G401.6 (cell line): ENCODE measurements at regions not wholly inside any gene's neighbourhood (a gene's known extent, or its start where the extent isn't known, plus 50 kb on each side); places are given as distances from the start of the nearest gene placed in this dataset.
"Not testable (repeated sequence)": the region's sequence is repeated elsewhere in the genome, so short reads cannot be mapped to it uniquely, and the experiment has no call there.

Source experiments
- FAIRE-seq: peaks from 2 replicates; lab custom pipeline; 2012; peaks lifted over from hg19 to GRCh38; lab: Jason Lieb, UNC

GRCh38 chr15:57767481-57767880, 61.0 kb downstream of the POLR2M start:
- no peak for FAIRE-seq

- no peak for FAIRE-seq
Measured at GRCh38 chr15:57769266-57769665, 62.8 kb downstream of the POLR2M start.

- FAIRE-seq, result no peak
Measured at GRCh38 chr15:57770495-57770894, 64.0 kb downstream of the POLR2M start.

- FAIRE-seq, result no peak
Measured at GRCh38 chr15:57772223-57772957, 65.9 kb downstream of the POLR2M start.

- no peak for FAIRE-seq
Measured at GRCh38 chr15:57773051-57773450, 66.5 kb downstream of the POLR2M start.

- no peak for FAIRE-seq
Measured at GRCh38 chr15:57777003-57777402, 70.5 kb downstream of the POLR2M start.

- FAIRE-seq, result no peak
Measured at GRCh38 chr15:57780471-57780870, 74.0 kb downstream of the POLR2M start.

- no peak for FAIRE-seq
Measured at GRCh38 chr15:57782731-57783130, 76.2 kb downstream of the POLR2M start.

- no peak for FAIRE-seq
Measured at GRCh38 chr15:57784081-57784511, 77.6 kb downstream of the POLR2M start.

- no peak for FAIRE-seq
Measured at GRCh38 chr15:57785039-57785438, 78.5 kb downstream of the POLR2M start.

GRCh38 chr15:57785959-57786358, 79.4 kb downstream of the POLR2M start:
- FAIRE-seq, result no peak

- no peak for FAIRE-seq
Measured at GRCh38 chr15:57789225-57789624, 82.7 kb downstream of the POLR2M start.

GRCh38 chr15:57792724-57793449, 86.4 kb downstream of the POLR2M start:
- FAIRE-seq, result no peak

GRCh38 chr15:57795261-57795660, 88.7 kb downstream of the POLR2M start:
- no peak for FAIRE-seq

GRCh38 chr15:57796146-57796545, 89.6 kb downstream of the POLR2M start:
- FAIRE-seq, result no peak

GRCh38 chr15:57797110-57797509, 90.6 kb downstream of the POLR2M start:
- FAIRE-seq, result no peak

- FAIRE-seq, result no peak
Measured at GRCh38 chr15:57797568-57798267, 91.2 kb downstream of the POLR2M start.

- FAIRE-seq, result peak; percentile 33
Measured at GRCh38 chr15:57806003-57806402, 99.5 kb downstream of the POLR2M start.

GRCh38 chr15:57809285-57809684, 102.8 kb downstream of the POLR2M start:
- FAIRE-seq, result not testable (repeated sequence)

GRCh38 chr15:57816599-57816998, 110.1 kb downstream of the POLR2M start:
- no peak for FAIRE-seq

GRCh38 chr15:57819646-57820045, 113.1 kb downstream of the POLR2M start:
- FAIRE-seq, result no peak

- no peak for FAIRE-seq
Measured at GRCh38 chr15:57820119-57820518, 113.6 kb downstream of the POLR2M start.

- no peak for FAIRE-seq
Measured at GRCh38 chr15:57821826-57822225, 115.3 kb downstream of the POLR2M start.
